ENCODE measurements at regions not wholly inside any gene's neighbourhood (a gene's known extent, or its start where the extent isn't known, plus 50 kb on each side); places are given as distances from the start of the nearest gene placed in this dataset.

GRCh38 chr5:160511280-160511929 is 89.8 kb downstream of the PTTG1 start:
- DNase-seq (ENCODE audit: low spot score) = no peak

All from cerebellar cortex (tissue), 1 donor.